HepG2 (cell line): ENCODE measurements at regions not wholly inside any gene's neighbourhood (a gene's known extent, or its start where the extent isn't known, plus 50 kb on each side); places are given as distances from the start of the nearest gene placed in this dataset.
A peak's percentile ranks its signal among the peaks of the same experiment; 100 is the strongest.

Source experiments
- ATAC-seq: fragments of 200-7000 bp; cut with Tn5 transposase; 3 replicates; pipeline ENCODE4 v1.9.1; 2020; ENCODE audit warnings: mild to moderate bottlenecking, moderate library complexity
- BruUV-seq: library from RNA; stranded (reverse); fragments of 400-500 nt; replicated peaks from 2 replicates; lab custom pipeline; 2021; lab: Mats Ljungman, UMichigan
- CTCF ChIA-PET: fragments of 300-600 bp; formaldehyde crosslinking; extraction: SDS; loops from one replicate; lab custom pipeline; 2021; ENCODE audit warnings: low total read pairs, inconsistent platforms, low intra/inter-chr PET ratio; lab: Yijun Ruan, JAX
- POLR2A ChIA-PET: fragments of 350-600 bp; sonication (Branson Sonifier 250); formaldehyde crosslinking; loops from one replicate; lab custom pipeline; 2020; ENCODE audit warnings: antibody characterized with exemption, inconsistent platforms; lab: Yijun Ruan, JAX
- DNase-seq: peaks from one replicate; pipeline ENCODE4 v3.0.0-alpha.2; 2015; ENCODE audit warnings: low spot score
- FAIRE-seq: peaks from 3 replicates; lab custom pipeline; 2011; peaks lifted over from hg19 to GRCh38; lab: Jason Lieb, UNC
- H2AFZ ChIP-seq: one replicate; pipeline ENCODE4 v1.6.1; 2011; ENCODE audit warnings: low read length, inconsistent platforms
- H3K27ac ChIP-seq: fragments of 300-600 bp; 3 replicates; pipeline ENCODE4 v1.8.0; 2011; ENCODE audit warnings: mixed run types, mild to moderate bottlenecking, mixed read lengths, low read length, inconsistent platforms; ENCODE audit not compliant: insufficient read depth; ENCODE audit errors: extremely low read length
- H3K27me3 ChIP-seq, 2 experiments: fragments of 200-600 bp in 1 of 2; 2 replicates in 1 of 2; 3 replicates in 1 of 2; pipeline versions ENCODE4 v1.6.0 to v1.8.0; 2011; ENCODE audit warnings: low read length in 2 of 2, mild to moderate bottlenecking in 2 of 2, moderate library complexity in 2 of 2, inconsistent platforms in 1 of 2; ENCODE audit not compliant: insufficient read depth in 2 of 2, control insufficient read depth in 1 of 2
- H3K36me3 ChIP-seq, 2 experiments: fragments of 200-600 bp in 1 of 2; replicated peaks in 1 of 2; 2 replicates in 1 of 2; 3 replicates in 1 of 2; pipeline versions ENCODE4 v1.5.1 to v1.8.0; 2011; ENCODE audit warnings: low read length in 2 of 2, inconsistent platforms in 1 of 2; ENCODE audit not compliant: insufficient read depth in 2 of 2, control insufficient read depth in 1 of 2
- H3K4me1 ChIP-seq: 2 replicates; pipeline ENCODE4 v1.5.1; 2012; ENCODE audit warnings: low read length, inconsistent platforms; ENCODE audit not compliant: insufficient read depth
- H3K4me2 ChIP-seq: 2 replicates; pipeline ENCODE4 v1.6.0; 2011; ENCODE audit warnings: low read depth, low read length, inconsistent platforms
- H3K4me3 ChIP-seq, 3 experiments: fragments of 200-600 bp in 1 of 3; sonication (generic), shearing (Covaris generic) in 1 of 3; replicated peaks in 1 of 3; 2 replicates each; pipeline ENCODE4 v1.5.1; 2011 to 2016; ENCODE audit warnings: low read length in 3 of 3, inconsistent platforms in 2 of 3, low read depth in 2 of 3, mild to moderate bottlenecking in 2 of 3, control low read depth in 1 of 3, mixed read lengths in 1 of 3; ENCODE audit not compliant: insufficient read depth in 1 of 3
- H3K79me2 ChIP-seq: one replicate; pipeline ENCODE4 v1.6.1; 2011; ENCODE audit warnings: low read length, inconsistent platforms; ENCODE audit not compliant: insufficient read depth
- H3K9ac ChIP-seq: 2 replicates; pipeline ENCODE4 v1.6.0; 2011; ENCODE audit warnings: mild to moderate bottlenecking, low read depth, low read length, inconsistent platforms; ENCODE audit not compliant: insufficient read depth
- H3K9me3 ChIP-seq: 2 replicates; pipeline ENCODE4 v1.5.1; 2012; ENCODE audit warnings: mild to moderate bottlenecking, low read length
- H4K20me1 ChIP-seq: 2 replicates; pipeline ENCODE4 v1.6.0; 2011; ENCODE audit warnings: inconsistent platforms, mild to moderate bottlenecking, low read length, moderate library complexity; ENCODE audit not compliant: insufficient read depth
- GZF1 ChIP-seq: sonication (generic); formaldehyde crosslinking; IDR thresholded peaks from 2 replicates; pipeline ENCODE4 v1.5.1; 2020; ENCODE audit warnings: mild to moderate bottlenecking, missing genetic modification reagents
- JARID2 ChIP-seq: sonication (generic); formaldehyde crosslinking; IDR thresholded peaks from 2 replicates; pipeline ENCODE4 v1.8.1; 2023; ENCODE audit warnings: missing genetic modification reagents, inconsistent platforms; ENCODE audit not compliant: insufficient replicate concordance
- MAFF ChIP-seq: IDR thresholded peaks from 2 replicates; pipeline ENCODE4 v1.6.1; 2011; ENCODE audit warnings: low read depth, low read length, improper control_type of control experiment
- MAFK ChIP-seq, 2 experiments: IDR thresholded peaks in 1 of 2; conservative IDR thresholded peaks in 1 of 2; 2 replicates each; pipeline ENCODE4 v1.6.1; 2011; ENCODE audit warnings: improper control_type of control experiment in 2 of 2, low read length in 2 of 2
- MIER2 ChIP-seq: IDR thresholded peaks from 2 replicates; pipeline ENCODE4 v1.6.1; 2016; ENCODE audit warnings: missing biosample characterization, missing genetic modification reagents
- MYNN ChIP-seq: sonication (generic); formaldehyde crosslinking; IDR thresholded peaks from 2 replicates; pipeline ENCODE4 v1.4.0; 2020; ENCODE audit warnings: mild to moderate bottlenecking, low read depth, missing genetic modification reagents
- NFE2 ChIP-seq: sonication (generic); formaldehyde crosslinking; IDR thresholded peaks from 2 replicates; pipeline ENCODE4 v1.4.0; 2020; ENCODE audit warnings: missing genetic modification reagents
- NFIB ChIP-seq: sonication (generic); formaldehyde crosslinking; IDR thresholded peaks from 2 replicates; pipeline ENCODE4 v1.9.0; 2021; ENCODE audit warnings: missing genetic modification reagents, mild to moderate bottlenecking, borderline replicate concordance
- PAF1 ChIP-seq: IDR thresholded peaks from 2 replicates; pipeline ENCODE4 v1.6.1; 2016; ENCODE audit warnings: missing genetic modification reagents, missing compliant biosample characterization
- PRMT3 ChIP-seq: sonication (generic); formaldehyde crosslinking; IDR thresholded peaks from 2 replicates; pipeline ENCODE4 v1.8.1; 2022; ENCODE audit warnings: low read depth, mild to moderate bottlenecking, moderate library complexity, missing genetic modification reagents, borderline replicate concordance
- SMYD3 ChIP-seq: sonication (generic); formaldehyde crosslinking; IDR thresholded peaks from 2 replicates; pipeline ENCODE4 v1.8.1; 2023; ENCODE audit warnings: mild to moderate bottlenecking, missing genetic modification reagents
- SNAPC5 ChIP-seq: sonication (generic); formaldehyde crosslinking; IDR thresholded peaks from 2 replicates; pipeline ENCODE4 v1.8.1; 2023; ENCODE audit warnings: mild to moderate bottlenecking, missing genetic modification reagents, borderline replicate concordance
- ZMAT3 ChIP-seq: sonication (generic); formaldehyde crosslinking; conservative IDR thresholded peaks from 2 replicates; pipeline ENCODE4 v1.7.0; 2021; ENCODE audit warnings: missing genetic modification reagents
- ZMYM2 ChIP-seq: sonication (generic); formaldehyde crosslinking; IDR thresholded peaks from 2 replicates; pipeline ENCODE4 v1.8.0; 2022; ENCODE audit warnings: mild to moderate bottlenecking, missing genetic modification reagents
- ZNF335 ChIP-seq: sonication (generic); formaldehyde crosslinking; IDR thresholded peaks from 2 replicates; pipeline ENCODE4 v1.4.0; 2020; ENCODE audit warnings: missing genetic modification reagents
- ZNF737 ChIP-seq: sonication (generic); formaldehyde crosslinking; IDR thresholded peaks from 2 replicates; pipeline ENCODE4 v1.5.0; 2020; ENCODE audit warnings: missing genetic modification reagents, mild to moderate bottlenecking, borderline replicate concordance
- ZUFSP ChIP-seq: sonication (generic); formaldehyde crosslinking; IDR thresholded peaks from 2 replicates; pipeline ENCODE4 v1.9.0; 2021; ENCODE audit warnings: missing genetic modification reagents, mild to moderate bottlenecking, borderline replicate concordance
- WGBS: methylation state at CpG from one replicate; pipeline ENCODE4 v1.1.6; 2017; ENCODE audit warnings: low lambda C conversion rate; 5-methylcytosine and 5-hydroxymethylcytosine counted together
- in situ Hi-C: cut with HindIII; loops from 2 replicates; pipeline ENCODE4 v1.10.0; 2017; ENCODE audit warnings: low pct_unique_long_range_greater_than_20kb; ENCODE audit not compliant: extremely low pct_ligation_motif_present
- intact Hi-C: fragments of 100-400 bp; cut with micrococcal nuclease; formaldehyde crosslinking; loops from one replicate; pipeline ENCODE4 v1.10.0; 2022; ENCODE audit not compliant: unreplicated experiment

GRCh38 chr12:126512916-126513913, 1448.0 kb downstream of the AACS start:
- H3K4me2 ChIP-seq, result no peak overlapping the region
- no peaks in the 10 kb centered on the region for H3K4me1 ChIP-seq
- no peak overlapping the region for H2AFZ ChIP-seq
- H3K9me3 ChIP-seq, result peaks cover 92% of the 10 kb centered on the region
- H3K4me3 ChIP-seq, result no peak overlapping the region
- CTCF ChIA-PET, result no interaction called here
- FAIRE-seq (no peak), DNase-seq (no peak), ATAC-seq (no peak)
- BruUV-seq, result no TSS peak
- H3K27ac ChIP-seq, result no peak overlapping the region
- POLR2A ChIA-PET, result no interaction called here
- no peaks in the 10 kb centered on the region for H3K79me2 ChIP-seq
- H3K27me3 ChIP-seq, result no peaks in the 10 kb centered on the region
- H4K20me1 ChIP-seq, result no peaks in the 10 kb centered on the region
- no peaks in the 10 kb centered on the region for H3K36me3 ChIP-seq
- TF ChIP-seq MAFF (peak; percentile 46; the same call in 1 of the 2 replicates), NFE2 (CRISPR knock-in tag) (no peak), MAFK (conservative IDR thresholded peaks at IDR 0.05 in 1 of 2, IDR thresholded peaks at IDR 0.05 in 1 of 2; ENCODE audit: low read length in 2 of 2) (peak; percentile 22 to 70; a peak in 3 of 4 replicates), PRMT3 (no peak)
- in situ Hi-C loops (no loop called here), intact Hi-C loops (no loop called here)
- 30% methylated on average over 5 of the region's 5 CpGs for WGBS
- H3K9ac ChIP-seq, result no peak overlapping the region

- Histone ChIP-seq H2AFZ (no peak overlapping the region), H3K4me1 (no peaks in the 10 kb centered on the region), H3K4me2 (no peak overlapping the region), H3K4me3 (no peak overlapping the region), H3K9ac (no peak overlapping the region), H3K36me3 (no peaks in the 10 kb centered on the region), H3K27ac (no peak overlapping the region), H3K9me3 (peaks cover 84% of the 10 kb centered on the region), H3K79me2 (no peaks in the 10 kb centered on the region), H3K27me3 (no peaks in the 10 kb centered on the region), H4K20me1 (no peaks in the 10 kb centered on the region)
- ATAC-seq (no peak), FAIRE-seq (no peak), DNase-seq (no peak)
- ChIA-PET POLR2A (no interaction called here), CTCF (no interaction called here)
- WGBS, result 17% methylated on average over 10 of the region's 10 CpGs
- intact Hi-C loops (no loop called here), in situ Hi-C loops (no loop called here)
- no TSS peak for BruUV-seq
- TF ChIP-seq ZNF737 (CRISPR knock-in tag) (no peak), MIER2 (CRISPR knock-in tag) (no peak), ZMYM2 (no peak), JARID2 (no peak), GZF1 (no peak), ZNF335 (no peak), ZUFSP (CRISPR knock-in tag) (no peak), SNAPC5 (no peak), PAF1 (CRISPR knock-in tag) (no peak), MYNN (no peak), SMYD3 (no peak), ZMAT3 (CRISPR knock-in tag) (no peak), NFIB (no peak)
Observed at GRCh38 chr12:126518596-126519200, 1453.5 kb downstream of the AACS start.
